ENCODE measurements at regions not wholly inside any gene's neighbourhood (a gene's known extent, or its start where the extent isn't known, plus 50 kb on each side); places are given as distances from the start of the nearest gene placed in this dataset.

- Mint-ChIP-seq H3K36me3 (ENCODE audit: low read depth) (no peaks in the 10 kb centered on the region), H3K4me1 (peaks cover 20% of the 10 kb centered on the region), H3K9me3 (no peaks in the 10 kb centered on the region), H3K4me3 (no peak overlapping the region), H3K27me3 (ENCODE audit: low read depth) (no peaks in the 10 kb centered on the region), H3K27ac (ENCODE audit: unreplicated experiment) (no peak overlapping the region)
- no peak for TF ChIP-seq CTCF (conservative IDR thresholded peaks at IDR 0.05)
- DNase-seq (ENCODE audit: low read depth, low spot score), result no peak
Measured at GRCh38 chr9:105142406-105143135, 101.9 kb upstream of the SLC44A1 start.

- DNase-seq (ENCODE audit: low read depth, low spot score), result no peak
- no peaks in the 10 kb centered on the region for H3K9me3 Mint-ChIP-seq
- no peaks in the 10 kb centered on the region for H3K36me3 Mint-ChIP-seq (ENCODE audit: low read depth)
- H3K27ac Mint-ChIP-seq (ENCODE audit: unreplicated experiment), result no peak overlapping the region
- TF ChIP-seq CTCF (conservative IDR thresholded peaks at IDR 0.05), result no peak
- H3K4me1 Mint-ChIP-seq, result peaks cover 20% of the 10 kb centered on the region
- no peaks in the 10 kb centered on the region for H3K27me3 Mint-ChIP-seq (ENCODE audit: low read depth)
- no peak overlapping the region for H3K4me3 Mint-ChIP-seq
Measured at GRCh38 chr9:105143136-105143430, 101.4 kb upstream of the SLC44A1 start.

GRCh38 chr9:105144076-105144475 is 100.4 kb upstream of the SLC44A1 start:
- Mint-ChIP-seq H3K36me3 (ENCODE audit: low read depth) (no peaks in the 10 kb centered on the region), H3K27ac (ENCODE audit: unreplicated experiment) (no peak overlapping the region)

GRCh38 chr9:105144841-105145240 is 99.6 kb upstream of the SLC44A1 start:
- Mint-ChIP-seq H3K9me3 (no peaks in the 10 kb centered on the region), H3K4me1 (peaks cover 7% of the 10 kb centered on the region), H3K4me3 (no peak overlapping the region), H3K27me3 (ENCODE audit: low read depth) (no peaks in the 10 kb centered on the region), H3K36me3 (ENCODE audit: low read depth) (no peaks in the 10 kb centered on the region), H3K27ac (ENCODE audit: unreplicated experiment) (no peak overlapping the region)
- no peak for DNase-seq (ENCODE audit: low read depth, low spot score)
- no peak for TF ChIP-seq CTCF (conservative IDR thresholded peaks at IDR 0.05)

More at GRCh38 chr9:105144076-105144475, 100.4 kb upstream of the SLC44A1 start:
- no peak for DNase-seq (ENCODE audit: low read depth, low spot score)
- no peaks in the 10 kb centered on the region for H3K9me3 Mint-ChIP-seq
- no peaks in the 10 kb centered on the region for H3K27me3 Mint-ChIP-seq (ENCODE audit: low read depth)
- H3K4me1 Mint-ChIP-seq, result peaks cover 11% of the 10 kb centered on the region
- no peak for TF ChIP-seq CTCF (conservative IDR thresholded peaks at IDR 0.05)
- H3K4me3 Mint-ChIP-seq, result no peak overlapping the region

GRCh38 chr9:105146677-105147076 is 97.8 kb upstream of the SLC44A1 start:
- no peak for TF ChIP-seq CTCF (conservative IDR thresholded peaks at IDR 0.05)
- no peak for DNase-seq (ENCODE audit: low read depth, low spot score)
- Mint-ChIP-seq H3K27ac (ENCODE audit: unreplicated experiment) (no peak overlapping the region), H3K4me1 (peaks cover 11% of the 10 kb centered on the region), H3K36me3 (ENCODE audit: low read depth) (no peaks in the 10 kb centered on the region), H3K27me3 (ENCODE audit: low read depth) (no peaks in the 10 kb centered on the region), H3K9me3 (no peaks in the 10 kb centered on the region), H3K4me3 (no peak overlapping the region)
